HG02610 (cell line): ENCODE measurements at regions not wholly inside any gene's neighbourhood (a gene's known extent, or its start where the extent isn't known, plus 50 kb on each side); places are given as distances from the start of the nearest gene placed in this dataset.
"Not testable (repeated sequence)": the region's sequence is repeated elsewhere in the genome, so short reads cannot be mapped to it uniquely, and the experiment has no call there.

Experiments
- ATAC-seq: cut with Tn5 transposase; IDR thresholded peaks from one replicate; pipeline ENCODE4 v1.9.1; 2021; ENCODE audit warnings: mild to moderate bottlenecking, moderate library complexity; ENCODE audit not compliant: unreplicated experiment

- ATAC-seq: no peak
These were observed 176.2 kb upstream of the FOXF1 start for GRCh38 chr16:86334079-86334635.

GRCh38 chr16:86335266-86336172 lies 174.8 kb upstream of the FOXF1 start:
- ATAC-seq: no peak

GRCh38 chr16:86337138-86337537 lies 173.2 kb upstream of the FOXF1 start:
- no peak for ATAC-seq

- no peak for ATAC-seq
These were observed 172.5 kb upstream of the FOXF1 start for GRCh38 chr16:86337581-86338402.

GRCh38 chr16:86338403-86339115 lies 171.8 kb upstream of the FOXF1 start:
- no peak for ATAC-seq

GRCh38 chr16:86342161-86342834 lies 168.0 kb upstream of the FOXF1 start:
- ATAC-seq: no peak

- ATAC-seq: no peak
These were observed 167.1 kb upstream of the FOXF1 start for GRCh38 chr16:86343027-86343795.

GRCh38 chr16:86343796-86344585 lies 166.3 kb upstream of the FOXF1 start:
- ATAC-seq: no peak

- no peak for ATAC-seq
These were observed 165.8 kb upstream of the FOXF1 start for GRCh38 chr16:86344586-86344871.

- ATAC-seq: no peak
These were observed 165.4 kb upstream of the FOXF1 start for GRCh38 chr16:86344881-86345280.

GRCh38 chr16:86345516-86345915 lies 164.8 kb upstream of the FOXF1 start:
- no peak for ATAC-seq

GRCh38 chr16:86346034-86346433 lies 164.3 kb upstream of the FOXF1 start:
- no peak for ATAC-seq

- no peak for ATAC-seq
These were observed 163.2 kb upstream of the FOXF1 start for GRCh38 chr16:86347090-86347489.

GRCh38 chr16:86347916-86348555 lies 162.3 kb upstream of the FOXF1 start:
- no peak for ATAC-seq

- ATAC-seq: no peak
These were observed 160.9 kb upstream of the FOXF1 start for GRCh38 chr16:86349338-86349900.

- no peak for ATAC-seq
These were observed 160.0 kb upstream of the FOXF1 start for GRCh38 chr16:86350289-86350688.

- no peak for ATAC-seq
These were observed 159.1 kb upstream of the FOXF1 start for GRCh38 chr16:86351041-86351784.

- ATAC-seq: not testable (repeated sequence)
These were observed 158.6 kb upstream of the FOXF1 start for GRCh38 chr16:86351785-86352139.
